HuH-7.5 (cell line): ENCODE measurements at regions not wholly inside any gene's neighbourhood (a gene's known extent, or its start where the extent isn't known, plus 50 kb on each side); places are given as distances from the start of the nearest gene placed in this dataset.
"Not testable (repeated sequence)": the region's sequence is repeated elsewhere in the genome, so short reads cannot be mapped to it uniquely, and the experiment has no call there.

Experiments used
- DNase-seq: peaks from one replicate; pipeline ENCODE4 v3.0.0; 2011; ENCODE audit warnings: low spot score

GRCh38 chr2:64251497-64252250 lies 107.5 kb upstream of the PELI1 start:
- DNase-seq = no peak

GRCh38 chr2:64252251-64252978 lies 108.2 kb upstream of the PELI1 start:
- not testable (repeated sequence) for DNase-seq

- DNase-seq = not testable (repeated sequence)
Measured at GRCh38 chr2:64253421-64253820, 109.2 kb upstream of the PELI1 start.

- no peak for DNase-seq
Measured at GRCh38 chr2:64258566-64258965, 114.3 kb upstream of the PELI1 start.

- DNase-seq = no peak
Measured at GRCh38 chr2:64259312-64259711, 115.1 kb upstream of the PELI1 start.

- no peak for DNase-seq
Measured at GRCh38 chr2:64260093-64260803, 116.0 kb upstream of the PELI1 start.

- no peak for DNase-seq
Measured at GRCh38 chr2:64260817-64261216, 116.6 kb upstream of the PELI1 start.

GRCh38 chr2:64262071-64262470 lies 117.9 kb upstream of the PELI1 start:
- DNase-seq = no peak

- no peak for DNase-seq
Measured at GRCh38 chr2:64262816-64263215, 118.6 kb upstream of the PELI1 start.

- no peak for DNase-seq
Measured at GRCh38 chr2:64263315-64263714, 119.1 kb upstream of the PELI1 start.

GRCh38 chr2:64267699-64268098 lies 123.5 kb upstream of the PELI1 start:
- DNase-seq = no peak

GRCh38 chr2:64268330-64269048 lies 124.3 kb upstream of the PELI1 start:
- DNase-seq = no peak

- DNase-seq = no peak
Measured at GRCh38 chr2:64273524-64274398, 129.5 kb upstream of the PELI1 start.

GRCh38 chr2:64274399-64275173 lies 130.4 kb upstream of the PELI1 start:
- DNase-seq = no peak

- DNase-seq = no peak
Measured at GRCh38 chr2:64275174-64275466, 130.9 kb upstream of the PELI1 start.

- no peak for DNase-seq
Measured at GRCh38 chr2:64276417-64277095, 132.3 kb upstream of the PELI1 start.

GRCh38 chr2:64277101-64277849 lies 133.1 kb upstream of the PELI1 start:
- no peak for DNase-seq

GRCh38 chr2:64280812-64281211 lies 136.6 kb upstream of the PELI1 start:
- DNase-seq = not testable (repeated sequence)

- DNase-seq = no peak
Measured at GRCh38 chr2:64283006-64283570, 138.9 kb upstream of the PELI1 start.
